ENCODE measurements at regions not wholly inside any gene's neighbourhood (a gene's known extent, or its start where the extent isn't known, plus 50 kb on each side); places are given as distances from the start of the nearest gene placed in this dataset.

DNA sequence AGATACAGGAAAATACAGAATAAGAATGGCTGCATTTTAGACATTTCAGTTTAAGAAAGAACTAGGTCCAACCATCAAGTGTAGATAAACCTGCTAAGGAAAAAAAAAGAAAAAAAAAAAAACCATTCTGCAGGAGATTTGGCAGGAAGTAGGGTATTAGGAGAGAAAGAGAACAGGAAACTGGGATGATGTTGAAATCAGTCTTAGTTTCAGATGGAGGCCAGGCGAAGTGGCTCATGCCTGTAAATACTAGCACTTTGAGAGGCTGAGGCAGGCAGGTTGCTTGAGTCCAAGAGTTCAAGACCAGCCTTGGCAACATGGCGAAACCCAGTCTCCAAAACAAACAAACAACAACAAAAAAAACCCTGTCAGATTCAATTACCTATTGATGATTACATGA lies 120.2 kb downstream of the RAB11FIP2 start:
- H3K4me1 Mint-ChIP-seq: no peaks in the 10 kb centered on the region
- H3K36me3 Mint-ChIP-seq (ENCODE audit: insufficient read depth): no peaks in the 10 kb centered on the region
- ATAC-seq (replicated peaks; ENCODE audit: extremely low read depth, poor library complexity, severe bottlenecking) (no peak), DNase-seq (ENCODE audit: low spot score in 2 of 2) (no peak)
- H3K4me3 Mint-ChIP-seq: no peak overlapping the region
- H3K27ac Mint-ChIP-seq (ENCODE audit: low read depth): no peak overlapping the region
- no peaks in the 10 kb centered on the region for H3K27me3 Mint-ChIP-seq
- no peaks in the 10 kb centered on the region for H3K9me3 Mint-ChIP-seq

DNA sequence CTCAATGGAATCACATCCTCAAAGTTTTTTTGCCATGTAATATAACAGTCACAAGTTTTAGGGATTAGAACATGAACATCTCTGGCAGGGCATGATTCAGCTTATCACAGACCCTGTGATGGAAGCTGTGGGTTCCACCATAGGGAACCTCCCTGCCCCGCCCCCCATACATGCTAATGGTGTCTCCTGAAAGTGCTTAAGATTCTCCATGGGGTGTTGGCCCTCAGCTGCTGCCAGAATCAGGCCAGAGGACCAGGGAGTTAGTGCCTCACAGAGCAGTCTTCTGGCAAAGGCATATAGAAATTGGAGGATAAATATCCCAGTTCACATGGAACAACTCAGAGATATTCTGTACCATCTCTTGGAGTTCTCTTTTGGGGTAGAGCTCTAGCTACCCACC lies 119.4 kb downstream of the RAB11FIP2 start:
- Mint-ChIP-seq H3K4me3 (no peak overlapping the region), H3K4me1 (no peaks in the 10 kb centered on the region), H3K27me3 (no peaks in the 10 kb centered on the region), H3K27ac (ENCODE audit: low read depth) (no peak overlapping the region), H3K36me3 (ENCODE audit: insufficient read depth) (no peaks in the 10 kb centered on the region), H3K9me3 (no peaks in the 10 kb centered on the region)
- ATAC-seq (replicated peaks; ENCODE audit: extremely low read depth, poor library complexity, severe bottlenecking) (no peak), DNase-seq (ENCODE audit: low spot score in 2 of 2) (no peak)

DNA sequence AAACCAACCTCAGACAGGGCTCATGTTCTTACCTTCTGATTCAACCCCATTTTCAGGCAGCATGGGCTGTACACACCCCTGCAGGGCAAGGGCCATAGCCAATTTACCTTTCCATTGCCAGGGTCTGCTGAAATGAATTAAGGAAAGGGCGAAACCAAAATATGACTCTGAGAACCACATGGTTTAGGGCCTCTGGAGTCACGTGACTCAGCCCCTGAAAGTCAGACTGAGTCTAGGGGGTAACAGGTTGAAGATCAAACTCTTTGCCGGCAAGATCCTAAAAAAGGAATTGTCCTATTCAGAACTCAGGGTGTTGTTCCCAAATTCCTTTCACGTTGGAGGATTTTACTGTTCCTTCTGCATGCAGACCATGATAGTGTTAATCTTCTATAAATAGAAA lies 118.9 kb downstream of the RAB11FIP2 start:
- DNase-seq (ENCODE audit: low spot score in 2 of 2) (no peak), ATAC-seq (replicated peaks; ENCODE audit: extremely low read depth, poor library complexity, severe bottlenecking) (no peak)
- no peaks in the 10 kb centered on the region for H3K36me3 Mint-ChIP-seq (ENCODE audit: insufficient read depth)
- H3K4me1 Mint-ChIP-seq: no peaks in the 10 kb centered on the region
- H3K4me3 Mint-ChIP-seq: no peak overlapping the region
- H3K27me3 Mint-ChIP-seq: no peaks in the 10 kb centered on the region
- no peaks in the 10 kb centered on the region for H3K9me3 Mint-ChIP-seq
- no peak overlapping the region for H3K27ac Mint-ChIP-seq (ENCODE audit: low read depth)

DNA sequence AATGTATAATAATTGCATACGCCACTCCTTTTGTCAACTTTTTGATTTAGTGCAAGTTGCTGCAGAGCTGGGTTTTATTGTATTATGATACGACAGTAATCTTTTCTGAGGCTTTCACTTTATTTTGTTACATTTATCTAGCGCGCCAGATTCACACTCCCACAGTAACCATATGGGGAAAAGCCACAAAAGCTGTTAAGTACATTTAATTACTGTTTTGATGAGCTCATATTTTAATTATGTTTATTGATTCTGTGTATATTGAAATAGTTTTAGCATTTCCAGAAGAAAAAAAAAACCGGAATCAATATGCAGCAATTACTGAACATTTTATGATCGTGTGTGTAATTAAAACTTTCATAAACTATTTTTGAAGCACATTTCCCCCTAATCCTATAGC lies 118.5 kb downstream of the RAB11FIP2 start:
- Mint-ChIP-seq H3K36me3 (ENCODE audit: insufficient read depth) (no peaks in the 10 kb centered on the region), H3K4me1 (no peaks in the 10 kb centered on the region), H3K9me3 (no peaks in the 10 kb centered on the region), H3K4me3 (no peak overlapping the region), H3K27ac (ENCODE audit: low read depth) (no peak overlapping the region), H3K27me3 (no peaks in the 10 kb centered on the region)
- ATAC-seq (replicated peaks; ENCODE audit: extremely low read depth, poor library complexity, severe bottlenecking): no peak
- no peak for DNase-seq (ENCODE audit: low spot score in 2 of 2)

DNA sequence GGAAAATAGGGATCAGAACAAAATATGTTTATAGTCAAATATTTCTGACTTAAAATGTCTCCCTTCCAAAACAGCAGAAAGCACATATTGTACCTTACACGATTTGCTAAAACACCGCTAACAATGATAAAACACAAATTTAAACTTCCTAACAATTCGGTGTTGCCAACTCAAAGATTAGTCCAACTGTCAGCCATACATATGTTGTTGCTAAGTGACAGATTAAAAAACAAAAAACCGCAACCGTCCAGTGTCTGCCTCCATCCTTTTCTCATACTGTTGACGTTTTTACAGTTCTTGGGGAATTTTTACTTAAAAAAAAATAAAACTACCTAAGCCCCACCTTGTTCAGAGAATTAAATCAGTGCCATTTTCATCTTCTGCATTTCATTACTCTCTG lies 118.0 kb downstream of the RAB11FIP2 start:
- no peak for DNase-seq (ENCODE audit: low spot score in 2 of 2)
- Mint-ChIP-seq H3K4me1 (no peaks in the 10 kb centered on the region), H3K36me3 (ENCODE audit: insufficient read depth) (no peaks in the 10 kb centered on the region), H3K27me3 (no peaks in the 10 kb centered on the region), H3K9me3 (no peaks in the 10 kb centered on the region), H3K4me3 (no peak overlapping the region), H3K27ac (ENCODE audit: low read depth) (no peak overlapping the region)
- ATAC-seq (replicated peaks; ENCODE audit: extremely low read depth, poor library complexity, severe bottlenecking): no peak

DNA sequence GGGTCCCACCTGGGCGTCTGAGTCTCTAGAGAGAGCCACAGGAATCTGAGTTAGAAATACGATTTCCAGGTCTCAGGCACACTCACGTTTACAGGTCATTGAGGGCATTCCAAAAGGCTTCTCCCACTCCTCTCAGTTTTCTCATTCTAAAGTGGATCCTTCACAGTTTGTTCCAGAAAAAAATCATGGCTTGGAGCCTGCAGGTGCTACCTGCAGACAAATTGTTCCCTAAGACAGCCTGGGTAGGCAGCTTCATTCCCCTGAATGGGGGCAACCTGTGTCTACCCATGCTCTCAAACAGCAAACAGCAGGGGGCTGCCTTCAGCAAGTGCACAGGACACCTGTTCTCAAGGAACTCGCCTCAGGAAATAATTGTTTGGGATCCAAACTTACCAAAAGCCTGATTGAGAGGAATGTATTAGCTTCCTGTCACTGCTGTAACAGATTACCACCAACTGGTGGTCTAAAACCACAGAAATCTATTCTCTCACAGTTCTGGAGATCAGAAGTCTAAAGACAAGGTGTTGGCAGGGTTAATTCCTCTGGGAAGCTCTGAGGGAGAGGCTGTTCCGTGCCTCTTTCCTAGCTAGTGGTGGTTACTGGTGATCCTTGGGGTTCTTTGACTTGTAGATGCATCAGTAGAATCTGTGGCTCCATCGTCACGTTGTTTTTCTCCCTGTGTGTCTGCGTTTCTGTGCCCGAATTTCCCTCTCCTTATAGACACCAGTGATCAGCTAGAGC lies 117.2 kb downstream of the RAB11FIP2 start:
- Mint-ChIP-seq H3K4me1 (no peaks in the 10 kb centered on the region), H3K9me3 (no peaks in the 10 kb centered on the region), H3K27ac (ENCODE audit: low read depth) (no peak overlapping the region), H3K36me3 (ENCODE audit: insufficient read depth) (no peaks in the 10 kb centered on the region), H3K4me3 (no peak overlapping the region), H3K27me3 (no peaks in the 10 kb centered on the region)
- ATAC-seq (replicated peaks; ENCODE audit: extremely low read depth, poor library complexity, severe bottlenecking) (no peak), DNase-seq (ENCODE audit: low spot score in 2 of 2) (no peak)

DNA sequence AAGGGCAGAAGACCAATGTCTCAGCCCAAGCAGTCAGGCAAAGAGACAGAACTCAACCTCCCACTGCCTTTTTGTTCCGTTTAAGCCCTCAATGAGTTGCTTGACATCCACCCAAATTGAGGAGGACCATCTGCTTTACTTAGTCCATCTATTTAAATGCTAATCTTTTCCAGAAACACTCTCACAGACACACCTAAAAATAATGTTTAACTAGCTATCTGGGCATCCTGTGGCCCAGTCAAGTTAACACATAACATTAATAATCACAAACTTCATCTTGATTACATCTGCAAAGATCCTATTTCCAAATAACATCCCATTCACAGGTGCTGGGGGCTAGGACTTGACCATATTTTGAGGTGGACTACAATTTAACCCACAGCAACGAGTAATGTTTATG lies 115.7 kb downstream of the RAB11FIP2 start:
- H3K4me3 Mint-ChIP-seq: no peak overlapping the region
- no peak for ATAC-seq (replicated peaks; ENCODE audit: extremely low read depth, poor library complexity, severe bottlenecking)
- H3K9me3 Mint-ChIP-seq: no peaks in the 10 kb centered on the region
- no peaks in the 10 kb centered on the region for H3K36me3 Mint-ChIP-seq (ENCODE audit: insufficient read depth)
- H3K27ac Mint-ChIP-seq (ENCODE audit: low read depth): no peak overlapping the region
- H3K27me3 Mint-ChIP-seq: no peaks in the 10 kb centered on the region
- no peak for DNase-seq (ENCODE audit: low spot score in 2 of 2)
- peaks cover 4% of the 10 kb centered on the region for H3K4me1 Mint-ChIP-seq

DNA sequence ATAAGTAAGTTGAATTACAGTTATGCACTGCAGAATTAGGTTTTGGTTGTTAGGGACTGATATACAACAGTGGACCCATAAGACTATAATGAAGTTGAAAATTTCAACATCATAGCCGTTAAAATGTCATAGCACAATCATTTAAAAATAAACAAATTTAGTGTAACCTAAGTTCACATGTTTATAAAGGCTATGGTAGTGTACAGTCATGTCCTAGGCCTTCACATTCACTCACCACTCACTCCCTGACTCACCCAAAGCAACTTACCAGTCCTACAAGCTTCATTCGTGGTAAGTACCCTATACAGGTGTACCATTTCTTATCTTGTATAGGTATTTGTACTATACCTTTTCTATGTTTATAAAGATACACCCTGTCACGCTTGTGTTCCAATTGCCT lies 113.7 kb downstream of the RAB11FIP2 start:
- H3K9me3 Mint-ChIP-seq: no peaks in the 10 kb centered on the region
- no peaks in the 10 kb centered on the region for H3K36me3 Mint-ChIP-seq (ENCODE audit: insufficient read depth)
- no peak for ATAC-seq (replicated peaks; ENCODE audit: extremely low read depth, poor library complexity, severe bottlenecking)
- no peak for DNase-seq (ENCODE audit: low spot score in 2 of 2)
- H3K4me1 Mint-ChIP-seq: peaks cover 6% of the 10 kb centered on the region
- no peak overlapping the region for H3K27ac Mint-ChIP-seq (ENCODE audit: low read depth)
- no peaks in the 10 kb centered on the region for H3K27me3 Mint-ChIP-seq
- H3K4me3 Mint-ChIP-seq: no peak overlapping the region

DNA sequence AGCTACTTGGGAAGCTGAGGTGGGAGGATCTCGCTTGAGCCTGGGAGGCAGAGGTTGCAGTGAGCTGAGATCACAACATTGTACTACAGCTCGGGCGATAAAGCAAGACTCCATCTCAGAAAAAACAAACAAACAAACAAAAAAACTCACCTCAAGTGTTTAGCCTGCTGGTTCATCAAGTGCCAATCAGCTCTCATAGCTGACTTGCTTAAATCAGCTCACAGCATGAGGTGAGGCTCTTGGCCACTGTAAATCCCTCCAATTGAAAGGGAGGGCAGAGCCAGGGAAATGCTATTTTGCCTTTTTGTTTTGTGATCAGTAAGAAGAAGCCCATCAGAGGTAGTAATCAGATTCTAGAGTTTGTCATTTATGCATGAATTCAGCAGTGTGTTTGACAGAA lies 112.3 kb downstream of the RAB11FIP2 start:
- no peaks in the 10 kb centered on the region for H3K27me3 Mint-ChIP-seq
- no peak for ATAC-seq (replicated peaks; ENCODE audit: extremely low read depth, poor library complexity, severe bottlenecking)
- H3K9me3 Mint-ChIP-seq: no peaks in the 10 kb centered on the region
- H3K4me1 Mint-ChIP-seq: peaks cover 6% of the 10 kb centered on the region
- no peak overlapping the region for H3K27ac Mint-ChIP-seq (ENCODE audit: low read depth)
- no peak overlapping the region for H3K4me3 Mint-ChIP-seq
- H3K36me3 Mint-ChIP-seq (ENCODE audit: insufficient read depth): no peaks in the 10 kb centered on the region
- no peak for DNase-seq (ENCODE audit: low spot score in 2 of 2)

DNA sequence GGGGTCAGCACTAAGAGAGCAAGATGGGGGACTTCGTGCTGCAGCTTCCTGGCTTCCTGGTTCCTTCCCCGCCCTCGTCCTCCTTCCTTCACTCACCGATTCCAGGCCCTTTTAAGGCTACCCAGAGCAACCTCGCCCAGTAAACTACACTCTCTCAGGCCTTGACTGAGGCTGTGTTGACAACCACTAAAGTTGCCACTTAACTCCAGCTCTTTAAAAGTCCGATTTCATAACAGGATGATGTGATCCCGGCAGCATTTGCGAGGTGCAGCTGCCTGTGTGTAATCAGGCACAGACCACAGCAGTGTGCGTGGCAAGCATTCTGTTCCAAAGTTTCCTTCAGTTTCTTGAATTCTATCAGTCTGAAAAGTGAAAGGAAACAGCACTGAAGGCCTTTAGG lies 110.6 kb downstream of the RAB11FIP2 start:
- H3K9me3 Mint-ChIP-seq: no peaks in the 10 kb centered on the region
- H3K4me3 Mint-ChIP-seq: no peak overlapping the region
- H3K4me1 Mint-ChIP-seq: peaks cover 6% of the 10 kb centered on the region
- H3K27ac Mint-ChIP-seq (ENCODE audit: low read depth): no peak overlapping the region
- H3K36me3 Mint-ChIP-seq (ENCODE audit: insufficient read depth): peaks cover 2% of the 10 kb centered on the region
- no peak for DNase-seq (ENCODE audit: low spot score in 2 of 2)
- H3K27me3 Mint-ChIP-seq: peaks cover 12% of the 10 kb centered on the region
- ATAC-seq (replicated peaks; ENCODE audit: extremely low read depth, poor library complexity, severe bottlenecking): no peak

DNA sequence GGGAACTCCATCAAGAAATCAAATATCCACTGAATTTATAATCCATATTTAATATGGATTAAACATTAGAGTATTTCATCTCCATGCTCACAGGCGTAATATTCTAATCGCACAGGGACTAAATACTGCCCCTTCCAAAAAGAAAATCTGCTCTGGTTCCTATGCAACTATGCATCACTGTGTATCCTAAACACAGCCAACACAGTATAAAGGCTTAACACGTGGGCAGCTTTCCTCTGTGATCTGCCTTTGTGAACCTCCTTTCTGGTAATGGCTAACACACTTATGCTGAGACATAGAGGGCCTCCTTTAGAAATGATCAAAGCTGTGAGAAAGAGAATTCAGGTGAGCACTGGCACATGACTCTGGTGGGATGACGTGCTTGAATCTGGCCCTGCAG lies 110.2 kb downstream of the RAB11FIP2 start:
- no peak for DNase-seq (ENCODE audit: low spot score in 2 of 2)
- H3K36me3 Mint-ChIP-seq (ENCODE audit: insufficient read depth): peaks cover 2% of the 10 kb centered on the region
- peaks cover 13% of the 10 kb centered on the region for H3K27me3 Mint-ChIP-seq
- H3K4me3 Mint-ChIP-seq: no peak overlapping the region
- H3K4me1 Mint-ChIP-seq: peaks cover 6% of the 10 kb centered on the region
- H3K9me3 Mint-ChIP-seq: no peaks in the 10 kb centered on the region
- no peak overlapping the region for H3K27ac Mint-ChIP-seq (ENCODE audit: low read depth)
- ATAC-seq (replicated peaks; ENCODE audit: extremely low read depth, poor library complexity, severe bottlenecking): no peak

DNA sequence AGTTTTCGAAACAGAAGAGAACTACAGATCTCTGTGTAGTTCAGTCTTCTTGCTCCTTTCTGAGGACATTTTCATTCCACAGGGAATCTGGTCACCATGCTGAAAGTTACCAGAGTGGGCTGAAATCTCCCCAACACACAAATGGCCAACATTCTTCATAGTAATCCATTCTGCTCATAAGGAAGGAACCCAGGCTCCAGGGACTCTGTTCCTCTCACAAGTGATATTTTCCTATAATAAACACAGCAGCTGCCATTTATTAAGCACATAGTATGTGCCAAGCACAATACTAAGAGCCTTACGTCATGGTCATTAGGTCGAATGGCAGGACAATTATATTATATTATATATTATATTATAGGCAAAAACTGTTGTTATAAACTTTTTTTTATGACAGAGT lies 109.8 kb downstream of the RAB11FIP2 start:
- Mint-ChIP-seq H3K36me3 (ENCODE audit: insufficient read depth) (peaks cover 2% of the 10 kb centered on the region), H3K27me3 (peaks cover 13% of the 10 kb centered on the region), H3K27ac (ENCODE audit: low read depth) (no peak overlapping the region), H3K4me1 (peaks cover 6% of the 10 kb centered on the region), H3K4me3 (no peak overlapping the region), H3K9me3 (no peaks in the 10 kb centered on the region)
- DNase-seq (ENCODE audit: low spot score in 2 of 2): no peak
- no peak for ATAC-seq (replicated peaks; ENCODE audit: extremely low read depth, poor library complexity, severe bottlenecking)

DNA sequence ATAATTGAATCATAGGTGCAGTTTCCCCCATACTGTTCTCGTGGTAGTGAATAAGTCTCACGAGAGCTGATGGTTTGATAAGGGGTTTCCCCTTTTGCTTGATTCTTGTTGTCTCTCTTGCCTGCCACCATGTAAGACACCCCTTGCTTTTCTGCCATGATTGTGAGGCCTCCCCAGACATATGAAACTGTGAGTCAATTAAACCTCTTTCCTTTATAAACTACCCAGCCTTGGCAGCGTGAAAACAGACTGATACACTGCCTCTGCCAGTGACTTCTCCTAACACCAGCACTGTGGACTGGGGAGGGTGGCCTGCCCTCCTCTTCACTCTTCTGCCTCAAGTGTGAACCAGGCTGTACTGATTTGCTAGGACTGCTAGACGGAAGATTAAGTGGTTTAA lies 108.6 kb downstream of the RAB11FIP2 start:
- no peak overlapping the region for H3K27ac Mint-ChIP-seq (ENCODE audit: low read depth)
- ATAC-seq (replicated peaks; ENCODE audit: extremely low read depth, poor library complexity, severe bottlenecking) (no peak), DNase-seq (ENCODE audit: low spot score in 2 of 2) (no peak)

More for the DNA sequence above, 108.6 kb downstream of the RAB11FIP2 start:
- peaks cover 13% of the 10 kb centered on the region for H3K27me3 Mint-ChIP-seq
- no peak overlapping the region for H3K4me3 Mint-ChIP-seq
- peaks cover 2% of the 10 kb centered on the region for H3K36me3 Mint-ChIP-seq (ENCODE audit: insufficient read depth)
- H3K4me1 Mint-ChIP-seq: peaks cover 6% of the 10 kb centered on the region
- H3K9me3 Mint-ChIP-seq: no peaks in the 10 kb centered on the region

Data from central memory CD8-positive, alpha-beta T cell (primary cell).